Pancreas (tissue), 10 donors: ENCODE measurements at regions not wholly inside any gene's neighbourhood (a gene's known extent, or its start where the extent isn't known, plus 50 kb on each side); places are given as distances from the start of the nearest gene placed in this dataset.

Source experiments
- ATAC-seq, 4 donors: fragments of 200-7000 bp; cut with Tn5 transposase; one replicate each; pipeline versions ENCODE4 v1.8.0 to v1.9.1; 2020; ENCODE audit warnings: mild to moderate bottlenecking in 4 of 4, moderate library complexity in 4 of 4
- DNase-seq, 6 donors: peaks; one replicate each; pipeline ENCODE4 v3.0.0-alpha.2; 2020
- FAIRE-seq: peaks from 2 replicates; lab custom pipeline; 2012; peaks lifted over from hg19 to GRCh38; lab: Jason Lieb, UNC
- H3K27ac ChIP-seq, 4 donors: fragments of 200-600 bp; sonication (generic); 1 replicate in 3 of 4; 2 replicates in 1 of 4; pipeline versions ENCODE4 v1.5.0 to v1.8.0; 2020
- H3K27me3 ChIP-seq, 4 donors: fragments of 200-600 bp; one replicate each; pipeline ENCODE4 v1.8.0; 2021
- H3K36me3 ChIP-seq, 3 donors: fragments of 200-600 bp; sonication (generic) in 1 of 3; one replicate each; pipeline versions ENCODE4 v1.5.0 to v1.8.0; 2020 to 2021
- H3K4me1 ChIP-seq, 3 donors: fragments of 200-600 bp; one replicate each; pipeline ENCODE4 v1.8.0; 2021
- H3K4me3 ChIP-seq, 4 donors: fragments of 200-600 bp; sonication (generic) in 2 of 4; one replicate each; pipeline versions ENCODE4 v1.5.0 to v1.8.0; 2020 to 2021
- H3K9me3 ChIP-seq, 4 donors: fragments of 200-600 bp; one replicate each; pipeline ENCODE4 v1.8.0; 2021
- WGBS, 2 donors: extraction: QIAGEN DNeasy Blood & Tissue Kit; methylation state at CpG; one replicate each; pipeline ENCODE4 v1.1.7; 2013; 5-methylcytosine and 5-hydroxymethylcytosine counted together
- intact Hi-C, 3 donors: fragments of 100-400 bp; cut with DNase I; formaldehyde crosslinking; loops; one replicate each; pipeline versions ENCODE4 v1.11.1 to v1.14.2; 2022
- TF ChIP-seq, protein P1 (sequence below), 4 donors: fragments of 200-600 bp; sonication (generic) in 3 of 4; IDR thresholded peaks; one replicate each; pipeline versions ENCODE4 v1.5.0 to v1.8.0; 2021; ENCODE audit warnings: antibody characterized with exemption in 4 of 4
- donor health status: healthy with polysubstance abuse.
- donor health status: DM: no; HTN: no; CAD: no; lungs with moderate emphysema.
- donor health status: DM: no; HTN: no; CAD: no.
- donor health status: control.
- donor health status: control.
- donor health status: Bipolar disorder and iron deficiency.
- donor health status: DM: yes; HTN: yes; CAD: no.
- donor health status: DM: no; HTN: no; CAD: no.
- donor health status: DM: no; HTN: no; CAD: no.
- donor health status: DM: yes; HTN: yes; CAD: no.

- H3K9me3 ChIP-seq = no peaks in the 10 kb centered on the region
- DNase-seq = no peak
- intact Hi-C loops = no loop called here
- no peaks in the 10 kb centered on the region for H3K36me3 ChIP-seq
- TF ChIP-seq, protein P1, sequence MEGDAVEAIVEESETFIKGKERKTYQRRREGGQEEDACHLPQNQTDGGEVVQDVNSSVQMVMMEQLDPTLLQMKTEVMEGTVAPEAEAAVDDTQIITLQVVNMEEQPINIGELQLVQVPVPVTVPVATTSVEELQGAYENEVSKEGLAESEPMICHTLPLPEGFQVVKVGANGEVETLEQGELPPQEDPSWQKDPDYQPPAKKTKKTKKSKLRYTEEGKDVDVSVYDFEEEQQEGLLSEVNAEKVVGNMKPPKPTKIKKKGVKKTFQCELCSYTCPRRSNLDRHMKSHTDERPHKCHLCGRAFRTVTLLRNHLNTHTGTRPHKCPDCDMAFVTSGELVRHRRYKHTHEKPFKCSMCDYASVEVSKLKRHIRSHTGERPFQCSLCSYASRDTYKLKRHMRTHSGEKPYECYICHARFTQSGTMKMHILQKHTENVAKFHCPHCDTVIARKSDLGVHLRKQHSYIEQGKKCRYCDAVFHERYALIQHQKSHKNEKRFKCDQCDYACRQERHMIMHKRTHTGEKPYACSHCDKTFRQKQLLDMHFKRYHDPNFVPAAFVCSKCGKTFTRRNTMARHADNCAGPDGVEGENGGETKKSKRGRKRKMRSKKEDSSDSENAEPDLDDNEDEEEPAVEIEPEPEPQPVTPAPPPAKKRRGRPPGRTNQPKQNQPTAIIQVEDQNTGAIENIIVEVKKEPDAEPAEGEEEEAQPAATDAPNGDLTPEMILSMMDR (IDR thresholded peaks at IDR 0.05) = no peak
- no peak for FAIRE-seq
- H3K4me3 ChIP-seq = no peak overlapping the region
- ATAC-seq = no peak
- H3K4me1 ChIP-seq = peaks cover 0 to 2% (median 0%) of the 10 kb centered on the region in 3 donors
- H3K27ac ChIP-seq = no peak overlapping the region
- no peaks in the 10 kb centered on the region for H3K27me3 ChIP-seq
These were observed 324.2 kb upstream of the HSF2 start for GRCh38 chr6:122075084-122075838.

DNA sequence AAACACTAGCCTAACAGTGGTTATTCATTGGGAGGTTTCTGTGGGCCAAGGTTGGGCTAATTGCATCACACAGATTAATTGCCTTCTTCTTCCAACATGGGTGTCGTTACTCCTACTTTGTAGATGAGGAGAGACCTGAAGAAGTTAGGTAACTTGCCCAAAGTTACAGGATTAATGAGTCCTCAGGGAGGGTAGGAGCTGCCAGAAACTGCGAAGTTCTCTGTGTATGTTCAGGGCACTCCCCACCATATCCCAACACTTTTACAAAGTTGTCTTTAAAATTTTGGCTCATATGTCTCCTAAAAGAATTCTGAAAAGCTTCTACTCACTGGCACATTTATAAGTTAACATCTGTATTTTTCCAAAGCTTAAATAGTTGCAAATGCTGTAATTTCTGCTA, 323.5 kb upstream of the HSF2 start:
- H3K27ac ChIP-seq = no peak overlapping the region
- TF ChIP-seq, protein P1 (IDR thresholded peaks at IDR 0.05) = no peak
- no peak for FAIRE-seq
- no peak for ATAC-seq
- H3K4me1 ChIP-seq = no peaks in the 10 kb centered on the region
- no peak for DNase-seq
- no peaks in the 10 kb centered on the region for H3K9me3 ChIP-seq
- intact Hi-C loops = no loop called here
- 71 to 80% methylated on average over 2 of the region's 2 CpGs for WGBS, 2 donors
- H3K4me3 ChIP-seq = no peak overlapping the region
- H3K27me3 ChIP-seq = no peaks in the 10 kb centered on the region
- H3K36me3 ChIP-seq = no peaks in the 10 kb centered on the region

DNA sequence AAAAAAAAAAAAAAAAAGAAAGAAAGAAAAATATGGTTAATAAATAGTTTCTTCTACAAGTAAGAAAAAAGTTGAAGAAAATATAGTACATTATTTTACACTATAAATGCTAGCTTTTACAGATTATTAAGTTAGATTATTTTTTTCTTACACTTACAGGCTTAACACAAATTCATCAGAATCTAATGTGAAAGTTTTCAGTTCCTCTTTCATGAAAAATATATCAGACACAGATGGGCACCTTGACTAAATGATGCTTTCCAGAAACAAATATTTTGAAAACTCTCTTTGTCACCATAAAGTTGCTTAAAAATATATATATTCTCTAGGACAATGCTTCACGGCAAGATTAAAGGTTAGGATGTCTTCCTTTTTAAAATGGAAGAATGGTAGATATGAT, 321.8 kb upstream of the HSF2 start:
- Histone ChIP-seq H3K9me3 (no peaks in the 10 kb centered on the region), H3K36me3 (no peaks in the 10 kb centered on the region), H3K4me3 (no peak overlapping the region), H3K4me1 (no peaks in the 10 kb centered on the region), H3K27me3 (no peaks in the 10 kb centered on the region), H3K27ac (no peak overlapping the region)
- DNase-seq (no peak), ATAC-seq (no peak), FAIRE-seq (no peak)
- TF ChIP-seq, protein P1 (IDR thresholded peaks at IDR 0.05) = no peak
- intact Hi-C loops = no loop called here
- WGBS, 2 donors = 89 to 94% methylated on average over 1 of the region's 1 CpG

DNA sequence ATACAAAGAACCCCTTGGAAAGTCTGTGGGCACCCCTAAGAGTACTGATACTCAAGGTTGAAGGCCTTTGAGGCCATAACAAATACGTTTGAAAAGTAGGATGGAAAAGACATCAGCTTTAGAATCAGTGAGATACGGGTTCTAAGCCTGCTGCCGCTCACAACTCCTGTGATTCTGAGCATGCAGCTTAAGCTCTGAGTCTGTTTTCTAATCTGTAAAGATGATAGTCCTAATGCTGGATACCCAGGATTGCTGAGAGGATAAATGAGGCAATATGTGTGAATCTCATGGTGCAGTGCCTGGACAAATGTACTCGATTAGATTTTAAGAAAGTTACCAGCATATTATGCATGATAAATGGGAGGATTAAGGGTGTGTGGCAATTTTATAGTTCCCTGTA, 321.0 kb upstream of the HSF2 start:
- TF ChIP-seq, protein P1 (IDR thresholded peaks at IDR 0.05) = no peak
- H3K4me1 ChIP-seq = no peaks in the 10 kb centered on the region
- no peaks in the 10 kb centered on the region for H3K9me3 ChIP-seq
- no peak overlapping the region for H3K27ac ChIP-seq
- FAIRE-seq (no peak), ATAC-seq (no peak), DNase-seq (no peak)
- no peaks in the 10 kb centered on the region for H3K36me3 ChIP-seq
- H3K4me3 ChIP-seq = no peak overlapping the region
- intact Hi-C loops = no loop called here
- 79 to 84% methylated on average over 4 of the region's 4 CpGs for WGBS, 2 donors
- H3K27me3 ChIP-seq = no peaks in the 10 kb centered on the region

DNA sequence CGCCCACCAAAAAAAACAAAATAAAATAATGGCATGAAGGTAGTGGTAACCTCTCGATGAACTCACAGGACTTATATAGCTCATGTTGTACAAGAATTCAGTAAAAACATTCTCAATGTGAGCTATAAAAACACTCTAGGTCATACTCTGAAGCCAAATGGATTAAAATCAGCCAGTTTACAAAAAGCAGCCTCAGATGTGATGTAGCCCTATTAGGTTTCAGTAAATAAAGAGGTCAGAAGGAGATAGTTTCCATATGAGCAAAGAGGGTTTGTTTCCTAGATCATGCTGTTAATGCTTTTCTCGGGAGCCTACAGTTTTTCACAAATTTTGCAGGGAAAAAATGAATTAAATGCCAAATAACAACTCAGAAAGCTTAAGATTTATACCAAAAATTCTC, 319.5 kb upstream of the HSF2 start:
- 87 to 91% methylated on average over 3 of the region's 3 CpGs for WGBS, 2 donors
- ATAC-seq (no peak), FAIRE-seq (no peak), DNase-seq (no peak)
- no peak overlapping the region for H3K27ac ChIP-seq
- no peaks in the 10 kb centered on the region for H3K4me1 ChIP-seq
- H3K4me3 ChIP-seq = no peak overlapping the region
- TF ChIP-seq, protein P1 (IDR thresholded peaks at IDR 0.05) = no peak
- no peaks in the 10 kb centered on the region for H3K9me3 ChIP-seq
- no peaks in the 10 kb centered on the region for H3K27me3 ChIP-seq
- intact Hi-C loops = no loop called here
- H3K36me3 ChIP-seq = no peaks in the 10 kb centered on the region
